DND-41 (cell line): ENCODE measurements at regions not wholly inside any gene's neighbourhood (a gene's known extent, or its start where the extent isn't known, plus 50 kb on each side); places are given as distances from the start of the nearest gene placed in this dataset.

Source experiments
- ATAC-seq: fragments of 200-7000 bp; cut with Tn5 transposase; 3 replicates; pipeline ENCODE4 v1.9.1; 2021; ENCODE audit warnings: low read depth; ENCODE audit not compliant: insufficient read depth
- DNase-seq: peaks from one replicate; pipeline ENCODE4 v3.0.0-alpha.2; 2020
- H2AFZ ChIP-seq: 2 replicates; pipeline ENCODE4 v1.6.0; 2012; ENCODE audit warnings: low read depth, low read length
- H3K27ac ChIP-seq: 2 replicates; pipeline ENCODE4 v1.5.1; 2012; ENCODE audit warnings: low read length, inconsistent platforms
- H3K27me3 ChIP-seq: fragments of 200-600 bp; sonication (generic); 2 replicates; pipeline ENCODE4 v1.6.0; 2012; ENCODE audit warnings: low read length, mild to moderate bottlenecking, inconsistent platforms; ENCODE audit not compliant: insufficient read depth, poor library complexity
- H3K36me3 ChIP-seq: 2 replicates; pipeline ENCODE4 v1.5.1; 2012; ENCODE audit warnings: low read length, inconsistent platforms; ENCODE audit not compliant: insufficient read depth
- H3K4me1 ChIP-seq: 2 replicates; pipeline ENCODE4 v1.5.1; 2012; ENCODE audit warnings: mild to moderate bottlenecking, low read length; ENCODE audit not compliant: insufficient read depth
- H3K4me2 ChIP-seq: 2 replicates; pipeline ENCODE4 v1.6.0; 2012; ENCODE audit warnings: mild to moderate bottlenecking, moderate library complexity, low read length, inconsistent platforms; ENCODE audit not compliant: insufficient read depth
- H3K4me3 ChIP-seq, 2 experiments: fragments of 200-600 bp in 1 of 2; shearing (Covaris generic) in 1 of 2; 2 replicates each; pipeline ENCODE4 v1.5.1; 2012 to 2016; ENCODE audit warnings: inconsistent platforms in 2 of 2, low read length in 2 of 2, mild to moderate bottlenecking in 2 of 2, low read depth in 1 of 2, moderate library complexity in 1 of 2
- H3K79me2 ChIP-seq: 2 replicates; pipeline ENCODE4 v1.6.0; 2012; ENCODE audit warnings: low read length, inconsistent platforms; ENCODE audit not compliant: insufficient read depth
- H3K9ac ChIP-seq: 2 replicates; pipeline ENCODE4 v1.6.0; 2012; ENCODE audit warnings: low read depth, mild to moderate bottlenecking, inconsistent platforms, low read length, moderate library complexity
- H3K9me3 ChIP-seq: 2 replicates; pipeline ENCODE4 v1.5.1; 2012; ENCODE audit warnings: low read length, moderate library complexity, mild to moderate bottlenecking, inconsistent platforms; ENCODE audit not compliant: insufficient read depth, severe bottlenecking
- H4K20me1 ChIP-seq: 2 replicates; pipeline ENCODE4 v1.6.0; 2012; ENCODE audit warnings: low read length; ENCODE audit not compliant: insufficient read depth
- CTCF ChIP-seq: IDR thresholded peaks from 2 replicates; pipeline ENCODE4 v1.5.1; 2012; ENCODE audit warnings: borderline replicate concordance, low read length, moderate library complexity, mild to moderate bottlenecking; ENCODE audit not compliant: poor library complexity, severe bottlenecking; ENCODE audit errors: extremely low read depth
- EZH2 ChIP-seq: IDR thresholded peaks from 3 replicates; pipeline ENCODE4 v1.6.1; 2012; ENCODE audit warnings: borderline replicate concordance, low read depth, mild to moderate bottlenecking, moderate library complexity, low read length, inconsistent platforms; ENCODE audit not compliant: severe bottlenecking

- Histone ChIP-seq H3K4me1 (no peaks in the 10 kb centered on the region), H3K4me3 (no peak overlapping the region), H3K27me3 (no peaks in the 10 kb centered on the region), H3K9me3 (no peaks in the 10 kb centered on the region), H3K4me2 (no peak overlapping the region), H3K9ac (no peak overlapping the region), H4K20me1 (no peaks in the 10 kb centered on the region), H3K79me2 (no peaks in the 10 kb centered on the region), H2AFZ (no peak overlapping the region), H3K36me3 (no peaks in the 10 kb centered on the region), H3K27ac (no peak overlapping the region)
- ATAC-seq: no peak
- TF ChIP-seq CTCF (no peak), EZH2 (no peak)
- DNase-seq: no peak
These were observed 433.1 kb downstream of the HTR7 start for GRCh38 chr10:90424730-90425129.

GRCh38 chr10:90430186-90430585 is 427.7 kb downstream of the HTR7 start:
- no peak overlapping the region for H3K4me2 ChIP-seq
- H3K9ac ChIP-seq: no peak overlapping the region
- DNase-seq: no peak
- H4K20me1 ChIP-seq: no peaks in the 10 kb centered on the region
- H3K9me3 ChIP-seq: no peaks in the 10 kb centered on the region
- H3K27me3 ChIP-seq: no peaks in the 10 kb centered on the region
- TF ChIP-seq EZH2 (no peak), CTCF (no peak)
- no peaks in the 10 kb centered on the region for H3K4me1 ChIP-seq
- no peak overlapping the region for H3K27ac ChIP-seq
- no peaks in the 10 kb centered on the region for H3K36me3 ChIP-seq
- no peak for ATAC-seq
- no peaks in the 10 kb centered on the region for H3K79me2 ChIP-seq
- no peak overlapping the region for H3K4me3 ChIP-seq
- H2AFZ ChIP-seq: no peak overlapping the region

- no peak overlapping the region for H3K4me3 ChIP-seq
- H2AFZ ChIP-seq: no peak overlapping the region
- H3K4me1 ChIP-seq: no peaks in the 10 kb centered on the region
- no peak for TF ChIP-seq EZH2
- no peaks in the 10 kb centered on the region for H4K20me1 ChIP-seq
- no peaks in the 10 kb centered on the region for H3K27me3 ChIP-seq
- H3K9ac ChIP-seq: no peak overlapping the region
- DNase-seq: no peak
- no peak for ATAC-seq
- H3K36me3 ChIP-seq: no peaks in the 10 kb centered on the region
- H3K9me3 ChIP-seq: no peaks in the 10 kb centered on the region
- no peak overlapping the region for H3K4me2 ChIP-seq
- no peak overlapping the region for H3K27ac ChIP-seq
- H3K79me2 ChIP-seq: no peaks in the 10 kb centered on the region
These were observed 425.0 kb downstream of the HTR7 start for GRCh38 chr10:90432866-90433265.

DNA sequence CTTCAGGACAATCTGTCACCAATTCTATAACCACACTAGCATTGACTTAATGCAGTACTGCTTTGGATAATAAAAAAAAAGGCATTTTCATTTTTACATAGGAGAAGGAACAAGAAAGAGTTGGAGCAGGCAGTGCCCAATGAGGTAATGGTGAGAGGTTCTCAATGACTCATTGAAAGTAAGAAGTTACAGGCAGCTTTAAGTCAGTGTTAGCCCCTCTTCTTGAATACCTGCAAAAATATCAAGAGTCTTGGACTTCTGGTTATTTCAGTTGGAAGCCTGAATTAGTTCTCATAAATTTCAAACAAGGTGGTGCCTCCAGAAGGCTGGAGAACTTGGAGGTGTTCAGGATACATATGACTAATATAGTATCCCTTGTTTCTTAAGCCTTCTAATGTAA is 422.5 kb downstream of the HTR7 start:
- no peak overlapping the region for H2AFZ ChIP-seq
- no peaks in the 10 kb centered on the region for H3K9me3 ChIP-seq
- DNase-seq (no peak), ATAC-seq (no peak)
- TF ChIP-seq EZH2: no peak
- TF ChIP-seq CTCF: no peak
- no peak overlapping the region for H3K27ac ChIP-seq
- no peaks in the 10 kb centered on the region for H3K79me2 ChIP-seq
- no peaks in the 10 kb centered on the region for H4K20me1 ChIP-seq
- no peak overlapping the region for H3K9ac ChIP-seq
- H3K4me3 ChIP-seq: no peak overlapping the region
- no peaks in the 10 kb centered on the region for H3K4me1 ChIP-seq
- H3K27me3 ChIP-seq: no peaks in the 10 kb centered on the region
- H3K36me3 ChIP-seq: no peaks in the 10 kb centered on the region
- no peak overlapping the region for H3K4me2 ChIP-seq
